K562 (cell line): ENCODE measurements at regions not wholly inside any gene's neighbourhood (a gene's known extent, or its start where the extent isn't known, plus 50 kb on each side); places are given as distances from the start of the nearest gene placed in this dataset.

Experiments used
- ELK1 ChIP-seq: sonication (generic); formaldehyde crosslinking; IDR thresholded peaks from 2 replicates; pipeline ENCODE4 v1.8.1; 2022; ENCODE audit warnings: missing genetic modification reagents
- ETV1 ChIP-seq: fragments of 450-650 bp; conservative IDR thresholded peaks from 2 replicates; pipeline ENCODE4 v1.6.1; 2016; ENCODE audit warnings: missing genetic modification characterization, control low read depth, low read depth, missing compliant biosample characterization
- FOSL1 ChIP-seq: fragments of 200-800 bp; sonication (Bioruptor generic); conservative IDR thresholded peaks from 2 replicates; pipeline ENCODE4 v1.6.1; 2016; ENCODE audit warnings: missing genetic modification characterization, missing compliant biosample characterization
- GATAD2B ChIP-seq: fragments of 450-650 bp; IDR thresholded peaks from 2 replicates; pipeline ENCODE4 v1.6.1; 2017; ENCODE audit warnings: mild to moderate bottlenecking, borderline replicate concordance
- MAZ ChIP-seq, 2 experiments: fragments of 450-650 bp in 1 of 2; sonication (generic) in 1 of 2; formaldehyde crosslinking; IDR thresholded peaks in 1 of 2; conservative IDR thresholded peaks in 1 of 2; 2 replicates each; pipeline versions ENCODE4 v1.4.0 to v1.5.0; 2020; ENCODE audit warnings: mild to moderate bottlenecking in 1 of 2, missing genetic modification reagents in 1 of 2
- MCM7 ChIP-seq, 2 experiments: fragments of 450-650 bp; IDR thresholded peaks; 2 replicates each; pipeline ENCODE4 v1.6.1; 2016 to 2018
- PATZ1 ChIP-seq: fragments of 250-450 bp; sonication (Bioruptor Pico); IDR thresholded peaks from 2 replicates; pipeline ENCODE4 v1.5.0; 2020; ENCODE audit warnings: mild to moderate bottlenecking, borderline replicate concordance
- PTRF ChIP-seq: fragments of 450-650 bp; IDR thresholded peaks from 2 replicates; pipeline ENCODE4 v1.6.1; 2016; ENCODE audit warnings: mild to moderate bottlenecking, missing genetic modification characterization, missing compliant biosample characterization
- RBM22 ChIP-seq: fragments of 200-400 bp; formaldehyde crosslinking; IDR thresholded peaks from 2 replicates; pipeline ENCODE4 v1.6.1; 2018; ENCODE audit warnings: low read length, low read depth; ENCODE audit not compliant: poor library complexity, severe bottlenecking
- RCOR1 ChIP-seq, 2 experiments: IDR thresholded peaks; 2 replicates each; pipeline ENCODE4 v1.6.1; 2012; ENCODE audit warnings: low read depth in 2 of 2, low read length in 2 of 2, borderline replicate concordance in 1 of 2, improper control_type of control experiment in 1 of 2
- SFPQ ChIP-seq: fragments of 200-400 bp; formaldehyde crosslinking; IDR thresholded peaks from 2 replicates; pipeline ENCODE4 v1.6.1; 2017; ENCODE audit warnings: mild to moderate bottlenecking, low read depth, low read length, moderate library complexity
- SMARCB1 ChIP-seq: IDR thresholded peaks from 2 replicates; pipeline ENCODE4 v1.6.1; 2011; ENCODE audit warnings: improper control_type of control experiment, low read depth; ENCODE audit not compliant: insufficient read length
- SREBF2 ChIP-seq: sonication (generic); formaldehyde crosslinking; IDR thresholded peaks from 2 replicates; pipeline ENCODE4 v1.4.0; 2020; ENCODE audit warnings: mild to moderate bottlenecking, missing genetic modification reagents
- YBX1 ChIP-seq: fragments of 450-650 bp; IDR thresholded peaks from 2 replicates; pipeline ENCODE4 v1.7.1; 2016; ENCODE audit warnings: mild to moderate bottlenecking
- ZBTB34 ChIP-seq: fragments of 250-450 bp; sonication (Bioruptor Pico); IDR thresholded peaks from 2 replicates; pipeline ENCODE4 v1.8.0; 2021; ENCODE audit warnings: mild to moderate bottlenecking, moderate library complexity
- ZFX ChIP-seq: sonication (generic); formaldehyde crosslinking; IDR thresholded peaks from 2 replicates; pipeline ENCODE4 v1.8.0; 2022; ENCODE audit warnings: mild to moderate bottlenecking, missing genetic modification reagents, moderate library complexity
- ZNF785 ChIP-seq: fragments of 250-450 bp; sonication (Bioruptor Pico); IDR thresholded peaks from 2 replicates; pipeline ENCODE4 v1.4.0; 2020; ENCODE audit warnings: mild to moderate bottlenecking
- ZSCAN29 ChIP-seq: fragments of 450-650 bp; IDR thresholded peaks from 2 replicates; pipeline ENCODE4 v1.6.1; 2017
- TF ChIP-seq, protein P1 (sequence below), 2 experiments: fragments of 200-800 bp in 1 of 2; sonication (Bioruptor generic) in 1 of 2; sonication (generic) in 1 of 2; formaldehyde crosslinking in 1 of 2; IDR thresholded peaks in 1 of 2; conservative IDR thresholded peaks in 1 of 2; 2 replicates each; pipeline versions ENCODE4 v1.5.0 to v1.6.1; 2016 to 2020; ENCODE audit warnings: missing compliant biosample characterization in 1 of 2, missing genetic modification characterization in 1 of 2, missing genetic modification reagents in 1 of 2

- no peak for TF ChIP-seq YBX1
- no peak for TF ChIP-seq ZBTB34 (CRISPR knock-in tag)
- TF ChIP-seq MAZ (CRISPR knock-in tag; conservative IDR thresholded peaks at IDR 0.05 in 1 of 2, IDR thresholded peaks at IDR 0.05 in 1 of 2): peak in 1 of 2 experiments; percentile 53; a peak in 2 of 4 replicates
- TF ChIP-seq PATZ1: no peak
- no peak for TF ChIP-seq ZFX
- no peak; the same call in 1 of the 2 replicates for TF ChIP-seq GATAD2B
- no peak for TF ChIP-seq RBM22
- TF ChIP-seq, protein P1, sequence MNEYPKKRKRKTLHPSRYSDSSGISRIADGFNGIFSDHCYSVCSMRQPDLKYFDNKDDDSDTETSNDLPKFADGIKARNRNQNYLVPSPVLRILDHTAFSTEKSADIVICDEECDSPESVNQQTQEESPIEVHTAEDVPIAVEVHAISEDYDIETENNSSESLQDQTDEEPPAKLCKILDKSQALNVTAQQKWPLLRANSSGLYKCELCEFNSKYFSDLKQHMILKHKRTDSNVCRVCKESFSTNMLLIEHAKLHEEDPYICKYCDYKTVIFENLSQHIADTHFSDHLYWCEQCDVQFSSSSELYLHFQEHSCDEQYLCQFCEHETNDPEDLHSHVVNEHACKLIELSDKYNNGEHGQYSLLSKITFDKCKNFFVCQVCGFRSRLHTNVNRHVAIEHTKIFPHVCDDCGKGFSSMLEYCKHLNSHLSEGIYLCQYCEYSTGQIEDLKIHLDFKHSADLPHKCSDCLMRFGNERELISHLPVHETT (CRISPR knock-in tag; conservative IDR thresholded peaks at IDR 0.05 in 1 of 2, IDR thresholded peaks at IDR 0.05 in 1 of 2): no peak; a peak in 2 of 4 replicates
- no peak for TF ChIP-seq SREBF2 (CRISPR knock-in tag)
- TF ChIP-seq FOSL1 (tag): peak; percentile 94
- no peak for TF ChIP-seq PTRF (tag)
- TF ChIP-seq SFPQ: no peak
- no peak for TF ChIP-seq SMARCB1
- no peak for TF ChIP-seq ETV1
- TF ChIP-seq ZNF785: no peak
- peak in 1 of 2 experiments; percentile 67; a peak in 2 of 4 replicates for TF ChIP-seq RCOR1 (IDR thresholded peaks at IDR 0.05; ENCODE audit: borderline replicate concordance in 1 of 2, low read depth in 2 of 2, low read length in 2 of 2)
- TF ChIP-seq MCM7 (IDR thresholded peaks at IDR 0.05): no peak
- no peak for TF ChIP-seq ELK1 (CRISPR knock-in tag)
- TF ChIP-seq ZSCAN29: no peak
Measured at GRCh38 chr11:86176165-86176884, 68.2 kb upstream of the EED start (continued).
